Left renal pelvis (tissue), 4 donors: ENCODE measurements at regions not wholly inside any gene's neighbourhood (a gene's known extent, or its start where the extent isn't known, plus 50 kb on each side); places are given as distances from the start of the nearest gene placed in this dataset.
A peak's percentile ranks its signal among the peaks of the same experiment; 100 is the strongest.

Source experiments
- DNase-seq, 4 donors: peaks; one replicate each; pipeline ENCODE4 v3.0.0-alpha.2; 2013; ENCODE audit warnings: low read depth in 4 of 4, low spot score in 3 of 4

GRCh38 chr9:89655990-89656657 is 51.3 kb downstream of the GADD45G start:
- no peak for DNase-seq

- no peak for DNase-seq
Measured at GRCh38 chr9:89657295-89657694, 52.5 kb downstream of the GADD45G start.

- no peak for DNase-seq
Measured at GRCh38 chr9:89657765-89658164, 53.0 kb downstream of the GADD45G start.

GRCh38 chr9:89658401-89658800 is 53.6 kb downstream of the GADD45G start:
- DNase-seq: no peak

GRCh38 chr9:89658931-89659330 is 54.1 kb downstream of the GADD45G start:
- no peak for DNase-seq

- DNase-seq: no peak
Measured at GRCh38 chr9:89659473-89659872, 54.7 kb downstream of the GADD45G start.

- no peak for DNase-seq
Measured at GRCh38 chr9:89659891-89660685, 55.3 kb downstream of the GADD45G start.

- no peak for DNase-seq
Measured at GRCh38 chr9:89661391-89661949, 56.7 kb downstream of the GADD45G start.

- DNase-seq: peak; percentile 92 to 94 (median 93)
Measured at GRCh38 chr9:89661956-89662717, 57.3 kb downstream of the GADD45G start.

GRCh38 chr9:89662718-89663613 is 58.2 kb downstream of the GADD45G start:
- DNase-seq: no peak

- no peak for DNase-seq
Measured at GRCh38 chr9:89663614-89663970, 58.8 kb downstream of the GADD45G start.

GRCh38 chr9:89664010-89664409 is 59.2 kb downstream of the GADD45G start:
- DNase-seq: no peak

- DNase-seq: no peak
Measured at GRCh38 chr9:89664896-89665329, 60.1 kb downstream of the GADD45G start.

- DNase-seq: no peak
Measured at GRCh38 chr9:89666364-89666763, 61.6 kb downstream of the GADD45G start.

GRCh38 chr9:89666950-89667349 is 62.1 kb downstream of the GADD45G start:
- DNase-seq: no peak

GRCh38 chr9:89667726-89668125 is 62.9 kb downstream of the GADD45G start:
- no peak for DNase-seq

- DNase-seq: no peak
Measured at GRCh38 chr9:89668216-89668865, 63.5 kb downstream of the GADD45G start.

GRCh38 chr9:89668866-89669246 is 64.0 kb downstream of the GADD45G start:
- DNase-seq: no peak

- DNase-seq: no peak
Measured at GRCh38 chr9:89669361-89669842, 64.6 kb downstream of the GADD45G start.

GRCh38 chr9:89670114-89670513 is 65.3 kb downstream of the GADD45G start:
- no peak for DNase-seq
